Skin epidermis (tissue), 12 donors: ENCODE measurements at regions not wholly inside any gene's neighbourhood (a gene's known extent, or its start where the extent isn't known, plus 50 kb on each side); places are given as distances from the start of the nearest gene placed in this dataset.

ENCODE experiments used
- H3K27ac ChIP-seq, 21 experiments: fragments of 200-600 bp; sonication (generic) in 11 of 21; one replicate each; pipeline ENCODE4 v1.5.0; 2020; ENCODE audit warnings: mild to moderate bottlenecking in 3 of 21, inconsistent platforms in 2 of 21, moderate library complexity in 2 of 21
- H3K4me3 ChIP-seq, 7 experiments: fragments of 200-600 bp; sonication (generic) in 2 of 7; one replicate each; pipeline ENCODE4 v1.5.0; 2020; ENCODE audit warnings: inconsistent platforms in 2 of 7, mild to moderate bottlenecking in 2 of 7, moderate library complexity in 1 of 7

DNA sequence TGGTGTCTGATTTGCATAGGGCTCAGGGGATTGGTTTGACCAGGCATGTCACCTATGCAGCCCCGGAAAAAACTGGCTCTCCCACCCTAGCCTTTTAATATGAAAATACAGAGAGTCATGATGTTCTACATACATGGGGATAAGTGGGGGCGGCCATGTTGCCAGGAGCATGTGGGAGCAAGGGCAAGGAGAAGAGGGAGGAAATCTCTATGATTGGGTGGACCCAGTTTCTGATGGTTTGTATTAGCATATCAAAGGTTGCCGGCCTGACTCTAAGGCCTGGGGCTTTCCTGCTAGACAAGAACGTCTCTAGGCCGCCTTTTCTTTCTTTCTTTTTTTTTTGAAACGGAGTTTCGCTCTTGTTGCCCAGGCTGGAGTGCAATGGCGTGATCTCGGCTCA lies 123.4 kb upstream of the CPSF6 start:
- H3K27ac ChIP-seq, result no peak overlapping the region
- no peak overlapping the region for H3K4me3 ChIP-seq

DNA sequence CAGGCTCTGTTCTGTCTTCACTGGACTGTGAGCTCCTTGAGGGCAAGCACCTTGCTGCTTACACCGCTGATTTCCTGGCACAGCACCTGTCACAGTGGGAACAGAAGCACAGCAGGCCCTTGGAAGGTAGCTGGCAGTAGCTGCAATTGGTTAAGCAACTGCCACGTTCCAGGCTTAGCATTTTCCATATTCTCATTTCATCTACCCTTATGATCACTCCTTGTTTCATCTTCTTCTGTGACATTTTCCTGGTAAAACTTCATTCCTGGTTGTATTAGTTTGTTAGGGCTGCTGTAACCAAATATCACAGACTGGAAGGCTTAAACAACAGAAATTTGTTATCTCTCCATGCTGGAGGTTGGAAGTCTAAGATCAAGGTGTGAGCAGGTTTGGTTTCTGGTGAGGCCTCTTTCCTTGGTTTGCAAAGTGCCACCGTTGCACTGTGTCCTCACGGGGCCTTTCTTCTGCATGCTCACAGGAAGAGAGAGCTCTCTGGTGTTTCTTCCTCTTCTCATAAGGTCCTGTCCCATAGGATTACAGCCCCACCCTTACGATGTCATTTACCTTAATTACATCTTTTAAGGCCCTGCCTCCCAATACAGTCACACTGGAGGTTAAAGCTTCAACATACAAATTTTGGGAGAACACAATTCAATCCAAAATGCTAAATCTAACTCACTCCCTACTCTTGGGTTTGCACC lies 121.7 kb upstream of the CPSF6 start:
- H3K4me3 ChIP-seq, result no peak overlapping the region

DNA sequence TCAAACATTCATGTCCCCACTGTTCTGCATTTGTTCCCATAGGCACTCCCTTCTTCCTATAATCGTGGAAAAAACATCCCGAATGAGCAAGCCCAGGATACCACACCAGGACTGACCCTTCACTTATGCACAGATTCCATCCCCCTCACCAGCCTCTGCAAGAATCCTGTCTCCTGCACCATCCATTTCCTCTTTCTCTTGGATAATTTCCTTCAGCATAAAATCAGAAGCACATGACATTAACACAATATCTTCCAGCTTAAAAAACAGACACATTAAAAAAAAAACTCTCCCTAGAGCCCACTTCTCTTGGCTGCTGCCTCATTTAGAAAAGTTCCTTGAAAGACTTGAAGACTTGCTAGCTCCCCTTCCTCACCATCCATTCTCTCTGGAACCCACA lies 120.9 kb upstream of the CPSF6 start:
- Histone ChIP-seq H3K27ac (no peak overlapping the region), H3K4me3 (no peak overlapping the region)

More for the DNA sequence above, 121.7 kb upstream of the CPSF6 start:
- H3K27ac ChIP-seq, result no peak overlapping the region

DNA sequence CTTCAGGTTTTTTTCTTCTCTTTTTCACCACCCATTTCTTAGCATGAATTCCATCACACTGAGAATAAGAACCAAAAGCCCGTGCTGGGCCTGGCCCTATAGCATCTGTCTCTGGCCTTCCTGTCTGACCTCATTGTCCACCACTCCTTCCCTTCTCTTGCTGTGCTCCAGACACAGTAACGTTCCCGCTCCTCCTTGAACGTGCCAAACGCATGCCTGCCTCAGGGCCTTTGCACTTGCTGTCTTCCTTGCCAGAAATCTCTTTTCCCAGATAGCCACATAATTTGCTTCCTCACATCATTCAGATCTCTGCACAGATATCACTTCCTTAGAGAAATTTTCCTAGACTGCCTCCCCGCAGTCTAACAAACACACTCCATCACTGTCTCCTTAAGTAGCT lies 119.6 kb upstream of the CPSF6 start:
- no peak overlapping the region for H3K27ac ChIP-seq
- no peak overlapping the region for H3K4me3 ChIP-seq

DNA sequence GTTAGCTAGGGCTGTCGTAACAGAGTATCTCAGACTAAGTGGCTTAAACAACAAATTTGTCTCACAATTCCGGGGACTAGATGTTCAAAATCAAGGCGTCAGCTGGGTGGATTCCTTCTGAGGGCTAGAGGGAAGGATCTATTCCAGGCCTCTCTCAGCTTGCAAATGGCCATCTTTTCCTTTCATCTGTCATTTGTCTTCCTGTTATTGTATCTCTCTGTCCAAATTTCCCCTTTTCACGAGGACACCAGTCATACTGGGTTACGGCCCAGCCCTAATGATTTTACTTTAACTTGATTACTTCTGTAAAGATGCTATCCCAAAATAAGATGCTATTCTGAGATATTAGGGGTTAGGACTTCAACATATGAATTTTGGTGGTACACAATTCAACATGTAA lies 119.0 kb upstream of the CPSF6 start:
- no peak overlapping the region for H3K27ac ChIP-seq
- no peak overlapping the region for H3K4me3 ChIP-seq

DNA sequence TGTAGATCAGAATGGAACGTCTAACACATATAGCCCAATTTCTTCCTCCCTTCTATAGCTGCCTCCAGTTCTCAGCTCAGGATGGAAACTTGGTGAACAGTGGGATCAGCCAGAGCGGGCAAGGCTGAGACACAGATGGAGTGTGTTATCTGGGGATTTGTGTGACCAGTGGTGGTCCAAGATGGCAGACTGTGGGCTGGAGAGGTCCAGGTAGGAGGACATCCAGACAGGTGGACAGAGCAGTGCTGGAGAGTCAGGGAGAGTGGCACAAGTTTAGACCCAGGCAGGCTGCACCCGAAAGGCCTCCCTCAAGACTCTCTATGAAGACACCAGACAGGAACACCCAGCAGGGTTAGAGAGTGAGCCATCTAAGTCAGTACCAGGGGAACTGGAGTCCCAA lies 116.1 kb upstream of the CPSF6 start:
- Histone ChIP-seq H3K4me3 (no peak overlapping the region), H3K27ac (no peak overlapping the region)

DNA sequence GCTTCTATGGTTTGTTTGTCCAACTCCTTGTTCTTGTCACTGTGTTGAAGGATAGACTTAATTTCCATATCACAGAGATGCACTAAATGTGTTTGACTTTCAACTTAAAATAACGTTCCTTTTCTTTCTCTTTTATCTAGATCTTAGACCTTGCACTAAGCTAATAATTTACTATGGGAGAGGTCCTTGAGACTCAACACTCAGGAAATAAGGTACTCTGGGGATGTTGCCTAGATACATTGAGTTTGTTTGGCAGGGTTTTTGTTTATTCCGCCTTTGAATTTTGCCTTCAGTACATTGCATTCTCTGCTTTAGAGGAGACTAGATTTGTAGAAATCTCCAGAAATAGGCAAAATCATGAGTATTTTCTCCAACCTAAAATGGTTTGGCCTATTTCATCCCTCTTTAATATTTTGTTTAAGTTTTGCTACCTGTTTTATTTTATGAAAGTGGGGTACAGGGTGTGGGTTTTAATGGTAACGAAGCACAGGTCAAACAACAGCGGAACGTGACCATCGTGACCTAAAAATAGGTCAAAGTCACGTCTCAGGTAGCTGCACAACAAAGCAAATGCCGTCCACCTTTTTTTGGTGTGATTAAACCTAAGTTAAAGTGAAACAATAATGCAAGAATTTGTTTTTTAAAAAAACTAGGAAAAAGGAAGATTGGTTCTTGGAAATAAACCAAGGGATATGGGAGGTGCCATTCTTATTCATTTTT lies 115.3 kb upstream of the CPSF6 start:
- Histone ChIP-seq H3K27ac (no peak overlapping the region), H3K4me3 (no peak overlapping the region)

DNA sequence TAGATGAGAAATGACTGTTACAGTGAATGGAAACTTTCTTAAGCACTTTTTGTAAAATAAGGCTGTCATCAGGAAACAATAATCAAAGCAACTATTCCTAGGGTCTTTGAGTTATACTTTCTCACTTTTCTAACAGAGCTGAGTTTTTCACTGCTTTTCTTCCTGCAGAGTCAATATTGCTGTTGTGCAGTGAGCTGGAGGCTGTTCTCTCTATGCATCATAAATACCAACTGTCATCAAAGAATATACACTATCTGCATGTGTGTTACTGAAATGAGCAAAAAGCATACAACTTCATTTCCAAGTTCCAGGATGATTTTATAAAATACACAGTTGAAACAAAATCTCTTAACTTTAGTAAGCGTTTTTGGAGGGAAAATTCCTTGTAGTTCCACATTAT lies 110.4 kb upstream of the CPSF6 start:
- Histone ChIP-seq H3K4me3 (no peak overlapping the region), H3K27ac (no peak overlapping the region)

DNA sequence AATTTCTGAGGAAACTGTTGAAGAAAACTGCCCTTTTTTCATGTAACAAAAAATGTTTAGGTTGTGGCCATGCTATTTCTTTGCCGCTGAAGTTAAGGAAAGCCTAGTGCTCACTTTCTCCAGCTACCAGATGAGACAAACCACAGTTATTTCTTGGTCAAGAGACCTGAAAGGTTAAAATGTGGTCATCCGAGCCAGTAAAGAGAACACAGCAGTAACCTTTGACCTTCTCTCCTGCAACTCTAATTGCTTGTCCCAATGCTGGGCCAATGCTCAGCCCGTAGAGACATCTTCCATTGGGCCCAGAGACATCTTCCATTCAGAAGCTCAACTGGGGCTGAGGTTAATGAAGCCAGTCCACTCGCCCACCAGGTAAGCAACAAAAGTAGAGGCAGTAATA lies 109.8 kb upstream of the CPSF6 start:
- H3K27ac ChIP-seq, result no peak overlapping the region
- no peak overlapping the region for H3K4me3 ChIP-seq

DNA sequence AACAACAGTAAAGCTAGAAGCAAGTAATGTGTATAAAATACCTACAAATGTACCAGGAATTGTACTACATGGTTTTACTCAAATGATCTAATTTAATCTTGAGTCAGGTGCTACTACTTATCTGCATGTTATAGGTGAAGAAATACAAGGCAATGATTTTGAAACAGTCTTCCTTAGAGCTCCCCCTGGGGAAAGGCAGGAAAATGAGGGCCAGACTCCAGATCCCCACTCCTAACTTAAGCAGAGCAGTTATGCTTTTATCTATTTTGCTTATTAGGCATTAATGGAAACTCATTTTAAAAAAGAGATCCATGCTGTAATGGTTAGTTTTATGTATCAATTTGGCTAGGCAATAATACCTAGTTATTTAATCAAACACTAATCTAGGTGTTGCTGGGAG lies 109.3 kb upstream of the CPSF6 start:
- Histone ChIP-seq H3K27ac (no peak overlapping the region), H3K4me3 (no peak overlapping the region)

DNA sequence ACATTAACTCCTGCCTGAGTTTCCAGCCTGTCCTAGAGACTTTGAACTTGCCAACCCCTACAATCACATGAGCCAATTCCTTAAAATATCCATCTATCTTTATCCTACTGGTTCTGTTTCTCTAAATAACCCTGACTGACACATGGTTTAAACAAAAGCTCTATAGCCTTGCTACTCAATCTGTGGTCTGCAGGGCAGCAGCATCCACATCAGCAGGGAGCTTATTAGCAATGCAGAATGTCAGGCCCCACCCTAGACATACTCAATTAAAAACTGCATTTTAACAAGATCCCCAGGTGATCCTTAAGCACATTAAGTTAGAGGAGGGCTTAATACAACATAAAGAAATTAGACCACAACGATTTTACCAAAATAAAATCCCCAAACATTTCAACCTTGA lies 108.3 kb upstream of the CPSF6 start:
- Histone ChIP-seq H3K4me3 (no peak overlapping the region), H3K27ac (no peak overlapping the region)

DNA sequence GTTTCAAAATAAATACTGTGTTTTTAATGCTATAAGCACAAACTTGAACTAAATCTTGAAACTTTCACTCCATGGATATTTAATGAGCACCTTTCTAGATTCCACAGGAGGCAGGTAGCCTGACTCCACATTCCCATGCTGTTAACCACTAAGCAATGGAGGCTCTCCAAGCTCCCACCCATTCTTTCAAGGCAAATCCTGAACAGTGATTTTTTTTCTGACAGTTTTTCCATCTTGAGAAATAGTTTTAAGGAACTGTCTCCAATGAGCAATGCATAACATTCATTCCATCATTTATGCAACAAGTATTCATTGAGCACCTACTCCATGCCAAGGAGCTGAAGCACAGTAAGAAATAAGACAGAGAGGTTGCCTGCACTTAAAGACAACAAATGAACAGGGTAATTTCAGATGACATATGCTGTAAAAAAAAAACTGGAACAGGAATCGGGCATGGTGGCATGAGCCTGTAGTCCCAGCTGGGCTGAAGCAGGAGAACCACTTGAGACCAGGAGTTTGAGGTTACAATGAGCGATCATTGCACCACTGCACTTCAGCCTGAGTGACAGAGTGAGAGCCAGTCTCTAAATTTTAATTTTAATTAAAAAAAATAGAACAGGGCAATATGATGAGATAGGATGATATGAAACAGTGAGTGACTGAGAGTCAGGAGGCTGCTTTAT lies 102.3 kb upstream of the CPSF6 start:
- H3K27ac ChIP-seq, result no peak overlapping the region
- no peak overlapping the region for H3K4me3 ChIP-seq

DNA sequence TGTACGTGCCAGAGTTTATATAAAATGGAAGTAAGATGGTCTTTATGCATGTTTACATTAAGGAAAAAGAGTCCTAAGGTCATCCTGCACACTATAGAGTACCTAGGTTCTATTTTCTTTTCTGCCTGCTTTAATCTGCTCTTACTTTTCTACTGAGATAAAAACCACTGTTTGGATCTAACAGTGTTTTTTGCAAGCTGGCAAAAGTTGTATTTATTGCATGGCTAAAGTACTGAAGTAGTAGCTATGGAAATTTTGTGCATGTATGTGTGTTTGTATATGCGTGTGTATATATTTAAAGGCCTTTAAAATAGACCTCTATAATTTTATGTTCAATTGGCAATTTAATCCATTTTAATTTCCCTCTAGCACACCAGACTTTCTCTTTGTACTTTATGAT lies 98.3 kb upstream of the CPSF6 start:
- H3K4me3 ChIP-seq, result no peak overlapping the region
- no peak overlapping the region for H3K27ac ChIP-seq

DNA sequence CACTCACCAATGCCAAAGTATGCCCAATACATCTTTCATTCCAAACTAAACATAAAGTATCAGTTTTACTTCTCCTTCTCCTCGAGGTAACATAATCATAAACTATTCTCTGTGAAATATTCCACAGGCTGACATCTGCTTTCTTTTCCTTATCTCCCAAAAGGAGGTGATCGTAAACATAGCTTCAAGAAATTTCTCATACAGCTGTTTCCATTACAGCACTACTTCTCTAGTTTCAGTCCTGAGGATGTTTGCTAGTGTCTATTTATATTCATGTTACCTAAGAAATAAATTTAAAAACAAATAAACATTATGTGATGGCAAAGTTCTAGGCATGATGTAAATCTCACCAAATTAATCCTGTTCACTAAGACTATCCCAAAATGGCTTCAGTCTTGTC lies 90.1 kb upstream of the CPSF6 start:
- Histone ChIP-seq H3K27ac (no peak overlapping the region), H3K4me3 (no peak overlapping the region)

DNA sequence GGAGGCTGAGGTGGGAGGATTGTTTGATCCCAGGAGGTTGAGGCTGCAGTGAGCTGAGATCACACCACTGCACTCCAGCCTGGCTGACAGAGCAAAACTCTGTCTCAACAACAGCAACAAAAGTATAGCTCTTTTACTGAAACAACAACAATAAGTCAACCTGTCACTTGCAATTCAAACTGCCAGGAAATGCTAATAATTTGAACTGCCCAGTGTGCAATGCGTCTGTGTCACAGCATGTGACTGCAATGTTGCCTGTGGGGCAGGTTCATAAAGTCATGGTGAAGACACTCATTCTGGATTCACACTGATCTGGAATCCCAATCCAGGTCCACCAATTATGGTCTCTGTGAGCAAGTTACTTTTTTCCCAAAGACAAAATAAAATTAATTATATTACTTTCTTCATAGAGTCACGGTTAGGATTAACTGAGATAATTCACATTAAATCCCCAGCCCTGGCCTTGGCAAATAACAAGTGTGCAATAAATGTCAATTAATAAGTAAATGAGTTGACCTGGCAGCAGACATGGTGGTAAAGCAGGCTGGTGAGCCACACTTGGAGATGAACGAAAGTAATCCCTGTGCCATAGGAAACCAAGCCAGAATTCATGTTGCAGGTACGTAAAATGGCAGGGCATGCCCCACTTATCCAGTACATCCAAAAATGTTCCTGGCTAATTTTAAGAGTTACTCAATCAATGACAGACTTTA lies 89.1 kb upstream of the CPSF6 start:
- Histone ChIP-seq H3K4me3 (no peak overlapping the region), H3K27ac (no peak overlapping the region)

DNA sequence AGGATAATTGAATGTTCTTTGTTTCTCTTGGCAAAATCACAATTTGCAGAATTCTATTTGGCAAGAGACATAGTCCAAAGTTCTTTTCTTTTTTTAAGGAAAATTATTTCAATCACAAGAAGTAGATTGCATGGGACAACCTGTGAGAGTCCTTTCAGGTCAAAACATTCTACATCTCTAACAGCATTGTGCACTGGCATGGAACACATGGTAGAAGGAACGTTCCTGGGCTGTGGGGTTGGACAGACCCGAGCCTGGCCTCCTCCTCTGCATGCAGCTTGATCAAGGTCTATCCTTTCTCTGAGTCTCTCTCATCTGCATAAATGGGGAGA lies 88.6 kb upstream of the CPSF6 start:
- Histone ChIP-seq H3K27ac (no peak overlapping the region), H3K4me3 (no peak overlapping the region)

DNA sequence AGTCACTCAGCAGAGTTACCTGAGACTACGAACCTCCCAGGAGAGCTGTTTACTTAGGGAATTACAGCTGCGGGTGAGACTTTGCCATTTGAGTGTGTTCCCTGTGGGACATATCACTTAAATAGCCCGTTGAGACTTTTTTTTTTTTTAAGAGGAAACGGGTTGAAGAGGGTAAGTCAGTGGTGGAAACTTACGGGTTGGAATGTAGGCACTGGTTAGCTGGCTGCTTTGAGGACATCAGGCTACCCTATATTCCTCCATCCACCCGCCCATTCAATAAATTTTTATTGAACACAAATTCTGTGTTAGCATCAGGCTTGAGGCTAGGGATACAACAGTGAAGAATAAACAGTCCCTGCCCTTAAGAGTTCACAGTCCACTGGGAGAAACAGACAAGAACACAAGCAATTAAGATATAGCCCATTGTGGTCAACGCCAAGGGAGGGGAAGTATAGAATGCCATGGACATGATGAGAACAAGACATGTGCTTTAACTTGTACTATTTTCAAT lies 88.1 kb upstream of the CPSF6 start:
- no peak overlapping the region for H3K4me3 ChIP-seq
- no peak overlapping the region for H3K27ac ChIP-seq

DNA sequence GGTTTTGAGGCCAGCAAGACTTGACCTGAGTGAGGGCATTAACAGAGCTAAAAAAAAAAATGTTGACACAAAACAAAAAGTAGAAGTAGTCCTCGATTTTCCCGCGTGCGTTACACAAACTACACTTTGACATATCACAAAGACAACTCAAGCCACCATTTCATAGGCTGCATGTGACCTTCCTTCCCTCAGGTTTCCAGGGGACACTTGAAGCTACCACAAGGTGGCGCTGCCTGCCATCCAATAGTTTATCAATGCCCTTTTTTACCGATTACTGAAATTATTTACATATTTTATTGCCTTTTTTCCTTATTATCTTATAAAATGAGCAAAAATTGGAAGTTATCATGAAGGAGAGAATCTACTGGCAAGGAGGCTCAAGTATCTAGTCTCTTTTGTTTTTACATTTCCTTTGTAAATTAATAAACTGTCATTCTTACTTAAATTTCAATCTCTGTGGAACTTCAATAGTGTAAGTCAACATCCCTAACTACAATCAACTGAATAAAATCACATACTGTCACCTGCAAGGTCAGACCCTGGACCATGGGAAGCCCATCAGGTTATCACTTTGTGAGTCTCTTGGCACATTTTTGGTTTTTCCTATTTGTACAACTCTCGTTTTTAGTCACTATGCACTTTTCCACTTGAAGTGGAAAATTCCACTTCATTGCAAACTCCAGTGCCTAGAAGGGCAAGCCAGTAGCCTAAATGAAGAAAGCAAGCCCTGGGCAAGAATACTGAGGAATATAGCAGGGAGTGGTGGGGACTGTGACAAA lies 84.6 kb upstream of the CPSF6 start:
- Histone ChIP-seq H3K4me3 (no peak overlapping the region), H3K27ac (no peak overlapping the region)

DNA sequence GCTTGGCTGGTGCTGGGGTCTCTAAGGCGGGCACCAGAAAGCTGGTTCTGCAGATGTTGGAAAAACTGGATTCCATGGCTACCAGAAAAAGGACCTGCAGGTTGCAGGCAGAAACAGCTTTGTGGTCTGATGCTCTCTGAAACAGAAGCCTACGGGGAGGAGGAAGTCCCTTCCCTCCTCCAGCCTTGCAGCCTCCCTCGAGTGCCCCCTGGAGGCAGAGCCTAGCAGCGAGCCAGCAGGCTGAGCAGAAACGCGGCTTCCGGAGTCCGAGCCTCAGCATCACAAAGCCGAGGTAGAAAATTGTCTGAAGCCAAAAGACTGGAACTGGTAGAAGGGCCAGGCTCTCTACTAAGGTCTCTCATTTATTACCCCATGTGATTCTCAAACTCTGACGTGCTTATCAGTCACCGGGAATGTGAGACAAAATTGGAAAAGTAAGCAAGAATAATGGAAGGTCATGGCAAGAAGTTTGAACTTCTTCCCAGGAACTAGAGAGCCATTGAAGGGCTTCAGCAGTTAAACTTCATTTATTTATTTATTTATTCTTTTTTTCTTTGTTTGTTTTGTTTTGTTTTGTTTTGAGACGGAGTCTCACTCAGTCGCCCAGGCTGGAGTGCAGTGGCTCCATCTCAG lies 82.2 kb upstream of the CPSF6 start:
- no peak overlapping the region for H3K4me3 ChIP-seq
- H3K27ac ChIP-seq, result peak overlapping the region in 1 of 21 experiments; percentile 48
